ENCODE measurements at regions not wholly inside any gene's neighbourhood (a gene's known extent, or its start where the extent isn't known, plus 50 kb on each side); places are given as distances from the start of the nearest gene placed in this dataset.

GRCh38 chr12:91561301-91561957, 378.8 kb upstream of the DCN start:
- H3K4me3 ChIP-seq (ENCODE audit: low read depth, low read length) = no peak overlapping the region
- DNase-seq (ENCODE audit: low read depth) = no peak

- no peak overlapping the region for H3K4me3 ChIP-seq (ENCODE audit: low read depth, low read length)
- DNase-seq (ENCODE audit: low read depth) = no peak
Measured at GRCh38 chr12:91556909-91557308, 374.3 kb upstream of the DCN start.

- no peak overlapping the region for H3K4me3 ChIP-seq (ENCODE audit: low read depth, low read length)
- DNase-seq (ENCODE audit: low read depth) = no peak
Measured at GRCh38 chr12:91555436-91556415, 373.1 kb upstream of the DCN start.

GRCh38 chr12:91551927-91552326, 369.3 kb upstream of the DCN start:
- no peak for DNase-seq (ENCODE audit: low read depth)
- H3K4me3 ChIP-seq (ENCODE audit: low read depth, low read length) = no peak overlapping the region

GRCh38 chr12:91551242-91551641, 368.6 kb upstream of the DCN start:
- no peak for DNase-seq (ENCODE audit: low read depth)
- H3K4me3 ChIP-seq (ENCODE audit: low read depth, low read length) = no peak overlapping the region

GRCh38 chr12:91542666-91543065, 360.0 kb upstream of the DCN start:
- H3K4me3 ChIP-seq (ENCODE audit: low read depth, low read length) = no peak overlapping the region
- DNase-seq (ENCODE audit: low read depth) = no peak

- no peak overlapping the region for H3K4me3 ChIP-seq (ENCODE audit: low read depth, low read length)
- DNase-seq (ENCODE audit: low read depth) = no peak
Measured at GRCh38 chr12:91542067-91542466, 359.4 kb upstream of the DCN start.

- no peak overlapping the region for H3K4me3 ChIP-seq (ENCODE audit: low read depth, low read length)
Measured at GRCh38 chr12:91538418-91538817, 355.8 kb upstream of the DCN start.

GRCh38 chr12:91533366-91533765, 350.7 kb upstream of the DCN start:
- no peak for DNase-seq (ENCODE audit: low read depth)
- H3K4me3 ChIP-seq (ENCODE audit: low read depth, low read length) = no peak overlapping the region

More at GRCh38 chr12:91538418-91538817, 355.8 kb upstream of the DCN start:
- no peak for DNase-seq (ENCODE audit: low read depth)

GRCh38 chr12:91529829-91530228, 347.2 kb upstream of the DCN start:
- peak; percentile 12 for DNase-seq (ENCODE audit: low read depth)
- no peak overlapping the region for H3K4me3 ChIP-seq (ENCODE audit: low read depth, low read length)

GRCh38 chr12:91523831-91524230, 341.2 kb upstream of the DCN start:
- no peak for DNase-seq (ENCODE audit: low read depth)
- no peak overlapping the region for H3K4me3 ChIP-seq (ENCODE audit: low read depth, low read length)

GRCh38 chr12:91516695-91517047, 334.1 kb upstream of the DCN start:
- no peak for DNase-seq (ENCODE audit: low read depth)
- H3K4me3 ChIP-seq (ENCODE audit: low read depth, low read length) = no peak overlapping the region

GRCh38 chr12:91515944-91516694, 333.5 kb upstream of the DCN start:
- H3K4me3 ChIP-seq (ENCODE audit: low read depth, low read length) = no peak overlapping the region
- no peak for DNase-seq (ENCODE audit: low read depth)

- H3K4me3 ChIP-seq (ENCODE audit: low read depth, low read length) = no peak overlapping the region
- peak; percentile 11 for DNase-seq (ENCODE audit: low read depth)
Measured at GRCh38 chr12:91513313-91513712, 330.7 kb upstream of the DCN start.

GRCh38 chr12:91511795-91512420, 329.3 kb upstream of the DCN start:
- no peak for DNase-seq (ENCODE audit: low read depth)
- H3K4me3 ChIP-seq (ENCODE audit: low read depth, low read length) = no peak overlapping the region

GRCh38 chr12:91507754-91508153, 325.1 kb upstream of the DCN start:
- H3K4me3 ChIP-seq (ENCODE audit: low read depth, low read length) = no peak overlapping the region
- no peak for DNase-seq (ENCODE audit: low read depth)

- DNase-seq (ENCODE audit: low read depth) = no peak
- H3K4me3 ChIP-seq (ENCODE audit: low read depth, low read length) = no peak overlapping the region
Measured at GRCh38 chr12:91506452-91506851, 323.8 kb upstream of the DCN start.

GRCh38 chr12:91505006-91505405, 322.4 kb upstream of the DCN start:
- DNase-seq (ENCODE audit: low read depth) = no peak
- no peak overlapping the region for H3K4me3 ChIP-seq (ENCODE audit: low read depth, low read length)

- H3K4me3 ChIP-seq (ENCODE audit: low read depth, low read length) = no peak overlapping the region
- no peak for DNase-seq (ENCODE audit: low read depth)
Measured at GRCh38 chr12:91502208-91502607, 319.6 kb upstream of the DCN start.

GRCh38 chr12:91496337-91496736, 313.7 kb upstream of the DCN start:
- DNase-seq (ENCODE audit: low read depth) = no peak
- H3K4me3 ChIP-seq (ENCODE audit: low read depth, low read length) = no peak overlapping the region
